ENCODE measurements at regions not wholly inside any gene's neighbourhood (a gene's known extent, or its start where the extent isn't known, plus 50 kb on each side); places are given as distances from the start of the nearest gene placed in this dataset.

- Histone ChIP-seq H3K4me2 (no peak overlapping the region), H3K4me1 (ENCODE audit: low read depth, poor library complexity, severe bottlenecking) (no peaks in the 10 kb centered on the region), H3K27ac (no peak overlapping the region), H3K36me3 (ENCODE audit: insufficient read depth) (no peaks in the 10 kb centered on the region), H3K9ac (no peak overlapping the region), H3K4me3 (IDR thresholded peaks at IDR 0.05; ENCODE audit: insufficient read depth, low read depth, low read length) (no peak overlapping the region), H3K79me2 (ENCODE audit: insufficient read depth, low read depth) (no peaks in the 10 kb centered on the region), H3K27me3 (ENCODE audit: insufficient read depth, low read depth) (no peaks in the 10 kb centered on the region), H4K20me1 (ENCODE audit: insufficient read depth) (no peaks in the 10 kb centered on the region), H2AFZ (ENCODE audit: low read depth) (no peak overlapping the region)
- TF ChIP-seq CTCF (conservative IDR thresholded peaks at IDR 0.05; ENCODE audit: low read depth, low read length), result no peak
Measured at GRCh38 chr21:38095220-38095619, 161.6 kb upstream of the KCNJ15 start.

- no peaks in the 10 kb centered on the region for H4K20me1 ChIP-seq (ENCODE audit: insufficient read depth)
- no peak overlapping the region for H3K4me3 ChIP-seq (IDR thresholded peaks at IDR 0.05; ENCODE audit: insufficient read depth, low read depth, low read length)
- no peaks in the 10 kb centered on the region for H3K79me2 ChIP-seq (ENCODE audit: insufficient read depth, low read depth)
- no peaks in the 10 kb centered on the region for H3K4me1 ChIP-seq (ENCODE audit: low read depth, poor library complexity, severe bottlenecking)
- no peaks in the 10 kb centered on the region for H3K36me3 ChIP-seq (ENCODE audit: insufficient read depth)
- H2AFZ ChIP-seq (ENCODE audit: low read depth), result no peak overlapping the region
- no peaks in the 10 kb centered on the region for H3K27me3 ChIP-seq (ENCODE audit: insufficient read depth, low read depth)
- TF ChIP-seq CTCF (conservative IDR thresholded peaks at IDR 0.05; ENCODE audit: low read depth, low read length), result no peak
- no peak overlapping the region for H3K4me2 ChIP-seq
- H3K9ac ChIP-seq, result no peak overlapping the region
- H3K27ac ChIP-seq, result no peak overlapping the region
Measured at GRCh38 chr21:38097789-38098188, 159.0 kb upstream of the KCNJ15 start.

GRCh38 chr21:38112219-38112789 lies 144.5 kb upstream of the KCNJ15 start:
- Histone ChIP-seq H4K20me1 (ENCODE audit: insufficient read depth) (no peaks in the 10 kb centered on the region), H3K4me2 (no peak overlapping the region), H3K9ac (no peak overlapping the region), H2AFZ (ENCODE audit: low read depth) (no peak overlapping the region), H3K4me1 (ENCODE audit: low read depth, poor library complexity, severe bottlenecking) (no peaks in the 10 kb centered on the region), H3K27me3 (ENCODE audit: insufficient read depth, low read depth) (no peaks in the 10 kb centered on the region), H3K4me3 (IDR thresholded peaks at IDR 0.05; ENCODE audit: insufficient read depth, low read depth, low read length) (no peak overlapping the region), H3K36me3 (ENCODE audit: insufficient read depth) (no peaks in the 10 kb centered on the region), H3K79me2 (ENCODE audit: insufficient read depth, low read depth) (no peaks in the 10 kb centered on the region), H3K27ac (no peak overlapping the region)
- no peak for TF ChIP-seq CTCF (conservative IDR thresholded peaks at IDR 0.05; ENCODE audit: low read depth, low read length)

GRCh38 chr21:38114717-38115333 lies 142.0 kb upstream of the KCNJ15 start:
- Histone ChIP-seq H2AFZ (ENCODE audit: low read depth) (no peak overlapping the region), H3K4me3 (IDR thresholded peaks at IDR 0.05; ENCODE audit: insufficient read depth, low read depth, low read length) (no peak overlapping the region), H4K20me1 (ENCODE audit: insufficient read depth) (no peaks in the 10 kb centered on the region), H3K4me2 (no peak overlapping the region), H3K27me3 (ENCODE audit: insufficient read depth, low read depth) (no peaks in the 10 kb centered on the region), H3K9ac (no peak overlapping the region), H3K36me3 (ENCODE audit: insufficient read depth) (no peaks in the 10 kb centered on the region), H3K27ac (no peak overlapping the region), H3K79me2 (ENCODE audit: insufficient read depth, low read depth) (no peaks in the 10 kb centered on the region), H3K4me1 (ENCODE audit: low read depth, poor library complexity, severe bottlenecking) (no peaks in the 10 kb centered on the region)
- no peak for TF ChIP-seq CTCF (conservative IDR thresholded peaks at IDR 0.05; ENCODE audit: low read depth, low read length)

All from KMS-11 (cell line).